ENCODE measurements at regions not wholly inside any gene's neighbourhood (a gene's known extent, or its start where the extent isn't known, plus 50 kb on each side); places are given as distances from the start of the nearest gene placed in this dataset.
"Not testable (repeated sequence)": the region's sequence is repeated elsewhere in the genome, so short reads cannot be mapped to it uniquely, and the experiment has no call there.

- DNase-seq: not testable (repeated sequence)
Measured at GRCh38 chr6:5836597-5836996, 170.1 kb downstream of the NRN1 start.

DNA sequence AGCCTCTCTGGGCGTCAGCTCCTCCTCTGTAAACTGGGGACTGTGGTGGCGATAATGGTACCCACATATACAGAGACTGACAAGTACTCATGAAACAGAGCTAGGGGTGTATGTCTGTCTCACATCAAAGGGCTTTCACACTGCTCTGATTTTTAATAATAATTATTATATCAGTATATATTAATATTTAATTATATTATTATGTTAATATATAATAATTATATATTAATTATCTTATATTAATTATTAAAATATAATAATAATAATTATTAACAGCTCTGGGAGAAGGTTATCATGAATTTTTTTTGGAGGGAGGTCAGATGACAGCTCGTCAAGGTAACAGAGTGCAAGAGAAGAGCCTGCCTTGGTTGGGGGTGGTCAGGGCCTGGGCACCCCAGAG is 173.6 kb downstream of the NRN1 start:
- DNase-seq: no peak

DNA sequence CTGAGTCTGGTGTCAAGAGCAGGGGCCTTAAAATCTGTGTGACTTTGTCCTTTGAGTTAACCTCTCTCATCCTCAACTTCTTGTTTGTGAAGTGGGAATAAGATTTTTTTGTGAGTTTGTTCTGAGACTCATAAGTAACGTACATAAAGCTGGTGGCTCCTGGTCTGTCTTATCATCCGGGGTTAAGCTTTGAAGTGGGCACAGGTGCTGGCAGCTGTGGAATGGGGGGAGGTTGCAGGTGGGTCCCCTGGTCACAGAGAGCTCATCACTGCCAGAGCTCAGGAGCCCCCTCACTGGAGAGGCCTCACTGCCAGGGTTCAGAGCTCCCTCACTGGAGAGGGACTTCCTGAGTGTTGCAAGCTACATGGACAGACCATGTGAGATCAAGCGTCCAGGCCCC is 174.1 kb downstream of the NRN1 start:
- DNase-seq: no peak

GRCh38 chr6:5831219-5831862 is 175.4 kb downstream of the NRN1 start:
- peak in 1 of 2 experiments; percentile 46 for DNase-seq

- no peak for DNase-seq
Measured at GRCh38 chr6:5828296-5828695, 178.4 kb downstream of the NRN1 start.

DNA sequence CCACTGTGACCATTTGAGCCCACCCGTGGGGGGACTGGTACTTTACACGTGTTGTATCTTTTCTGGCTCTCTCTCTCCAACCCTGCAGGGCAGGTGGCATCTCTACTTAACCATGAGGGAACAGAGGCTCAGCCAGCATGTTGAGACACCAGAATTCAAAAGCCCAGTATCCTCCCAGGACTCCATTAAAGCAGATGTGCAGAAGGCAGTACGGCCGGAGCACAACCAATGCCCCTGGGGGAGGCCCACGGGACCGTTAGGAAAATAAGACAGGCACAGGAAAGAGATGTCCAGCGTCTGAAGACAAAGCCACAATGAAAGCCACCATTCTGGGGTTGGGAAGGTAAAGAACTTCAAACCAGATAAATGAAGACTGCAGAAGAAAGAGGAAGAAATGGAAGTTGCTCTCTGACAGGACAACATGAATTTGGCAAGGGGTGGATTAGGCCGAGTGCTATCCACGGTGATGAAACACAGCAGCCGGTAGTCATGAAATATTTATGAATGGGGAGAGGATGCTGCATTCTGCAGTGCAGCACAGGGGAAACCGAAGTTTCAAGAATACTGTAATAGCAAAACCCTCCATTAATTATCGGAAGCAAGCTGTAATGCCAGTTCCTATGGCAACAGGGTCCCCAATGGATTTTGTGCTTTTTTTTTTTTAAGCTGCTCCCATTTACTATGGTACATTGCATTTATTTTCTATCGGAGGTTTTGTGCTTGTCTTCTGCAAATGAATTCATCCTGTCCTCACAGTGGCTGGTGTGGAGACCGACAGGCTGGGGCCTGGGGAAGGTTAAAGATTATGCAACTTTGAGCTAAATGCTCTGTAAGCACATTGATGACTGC is 179.4 kb downstream of the NRN1 start:
- DNase-seq: no peak

GRCh38 chr6:5824382-5824983 is 182.2 kb downstream of the NRN1 start:
- not testable (repeated sequence) for DNase-seq

Data from stimulated activated CD4-positive, alpha-beta T cell treated with anti-CD3 and anti-CD28 coated beads, Interleukin-4, amount 100 ng/mL, for 4 hours (primary cell).